ENCODE measurements at regions not wholly inside any gene's neighbourhood (a gene's known extent, or its start where the extent isn't known, plus 50 kb on each side); places are given as distances from the start of the nearest gene placed in this dataset.

- Mint-ChIP-seq H3K36me3 (ENCODE audit: low read depth) (no peaks in the 10 kb centered on the region), H3K4me1 (no peaks in the 10 kb centered on the region), H3K4me3 (no peak overlapping the region), H3K27me3 (ENCODE audit: low read depth) (no peaks in the 10 kb centered on the region), H3K9me3 (no peaks in the 10 kb centered on the region), H3K27ac (ENCODE audit: unreplicated experiment) (no peak overlapping the region)
- TF ChIP-seq, protein P1, sequence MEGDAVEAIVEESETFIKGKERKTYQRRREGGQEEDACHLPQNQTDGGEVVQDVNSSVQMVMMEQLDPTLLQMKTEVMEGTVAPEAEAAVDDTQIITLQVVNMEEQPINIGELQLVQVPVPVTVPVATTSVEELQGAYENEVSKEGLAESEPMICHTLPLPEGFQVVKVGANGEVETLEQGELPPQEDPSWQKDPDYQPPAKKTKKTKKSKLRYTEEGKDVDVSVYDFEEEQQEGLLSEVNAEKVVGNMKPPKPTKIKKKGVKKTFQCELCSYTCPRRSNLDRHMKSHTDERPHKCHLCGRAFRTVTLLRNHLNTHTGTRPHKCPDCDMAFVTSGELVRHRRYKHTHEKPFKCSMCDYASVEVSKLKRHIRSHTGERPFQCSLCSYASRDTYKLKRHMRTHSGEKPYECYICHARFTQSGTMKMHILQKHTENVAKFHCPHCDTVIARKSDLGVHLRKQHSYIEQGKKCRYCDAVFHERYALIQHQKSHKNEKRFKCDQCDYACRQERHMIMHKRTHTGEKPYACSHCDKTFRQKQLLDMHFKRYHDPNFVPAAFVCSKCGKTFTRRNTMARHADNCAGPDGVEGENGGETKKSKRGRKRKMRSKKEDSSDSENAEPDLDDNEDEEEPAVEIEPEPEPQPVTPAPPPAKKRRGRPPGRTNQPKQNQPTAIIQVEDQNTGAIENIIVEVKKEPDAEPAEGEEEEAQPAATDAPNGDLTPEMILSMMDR (conservative IDR thresholded peaks at IDR 0.05) = no peak
- DNase-seq (ENCODE audit: low read depth, low spot score) = no peak
These were observed 188.1 kb downstream of the DPY19L2 start for GRCh38 chr12:63480186-63480585.

DNA sequence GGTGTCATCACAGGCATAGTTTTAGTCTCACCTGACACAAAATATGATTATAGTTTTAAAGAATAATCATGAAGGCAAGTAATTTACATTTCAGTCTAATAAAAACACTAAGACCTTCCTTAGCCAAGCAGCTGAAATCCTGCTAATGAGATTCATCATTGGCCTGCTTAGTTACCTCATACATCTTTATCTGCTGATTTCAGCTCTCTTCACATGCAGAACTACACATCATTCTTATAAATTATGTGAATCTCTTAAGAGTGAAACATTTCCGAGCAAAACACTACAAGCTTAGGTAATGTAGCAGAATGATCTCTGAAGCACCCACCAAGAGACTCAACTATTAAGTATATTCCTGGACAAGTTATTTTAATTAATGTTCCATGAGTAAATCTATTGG, 198.1 kb downstream of the DPY19L2 start:
- Mint-ChIP-seq H3K27ac (ENCODE audit: unreplicated experiment) (no peak overlapping the region), H3K4me1 (no peaks in the 10 kb centered on the region), H3K36me3 (ENCODE audit: low read depth) (no peaks in the 10 kb centered on the region), H3K9me3 (peaks cover 9% of the 10 kb centered on the region), H3K27me3 (ENCODE audit: low read depth) (peaks cover 3% of the 10 kb centered on the region), H3K4me3 (no peak overlapping the region)
- no peak for DNase-seq (ENCODE audit: low read depth, low spot score)
- TF ChIP-seq, protein P1 (conservative IDR thresholded peaks at IDR 0.05) = no peak

GRCh38 chr12:63467951-63468350, 200.3 kb downstream of the DPY19L2 start:
- H3K9me3 Mint-ChIP-seq = peaks cover 10% of the 10 kb centered on the region
- no peaks in the 10 kb centered on the region for H3K4me1 Mint-ChIP-seq
- H3K27ac Mint-ChIP-seq (ENCODE audit: unreplicated experiment) = no peak overlapping the region
- TF ChIP-seq, protein P1 (conservative IDR thresholded peaks at IDR 0.05) = no peak
- H3K36me3 Mint-ChIP-seq (ENCODE audit: low read depth) = no peaks in the 10 kb centered on the region
- no peak overlapping the region for H3K4me3 Mint-ChIP-seq
- no peak for DNase-seq (ENCODE audit: low read depth, low spot score)
- peaks cover 9% of the 10 kb centered on the region for H3K27me3 Mint-ChIP-seq (ENCODE audit: low read depth)

DNA sequence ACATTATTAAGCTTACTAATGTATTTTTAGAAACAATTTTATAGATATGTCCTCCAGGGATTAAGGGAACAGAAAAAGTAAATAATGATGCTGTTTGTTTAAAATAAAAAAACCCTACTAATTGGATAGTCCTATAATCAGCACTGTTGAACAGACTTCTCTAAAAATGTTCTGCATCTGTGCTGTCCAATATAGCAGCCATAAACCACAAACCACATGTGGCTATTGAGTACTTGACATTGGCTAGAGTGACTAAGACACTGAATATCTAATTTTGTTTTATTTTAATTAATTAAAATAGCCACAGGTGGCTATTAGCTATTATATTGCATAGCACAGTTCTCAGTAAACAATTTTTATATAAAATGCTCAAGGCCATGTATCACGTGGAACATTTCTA, 210.4 kb downstream of the DPY19L2 start:
- TF ChIP-seq, protein P1 (conservative IDR thresholded peaks at IDR 0.05) = no peak
- H3K27ac Mint-ChIP-seq (ENCODE audit: unreplicated experiment) = no peak overlapping the region
- no peak for DNase-seq (ENCODE audit: low read depth, low spot score)
- H3K9me3 Mint-ChIP-seq = peaks cover 8% of the 10 kb centered on the region
- H3K4me3 Mint-ChIP-seq = no peak overlapping the region
- no peaks in the 10 kb centered on the region for H3K36me3 Mint-ChIP-seq (ENCODE audit: low read depth)
- no peaks in the 10 kb centered on the region for H3K4me1 Mint-ChIP-seq
- peaks cover 6% of the 10 kb centered on the region for H3K27me3 Mint-ChIP-seq (ENCODE audit: low read depth)

DNA sequence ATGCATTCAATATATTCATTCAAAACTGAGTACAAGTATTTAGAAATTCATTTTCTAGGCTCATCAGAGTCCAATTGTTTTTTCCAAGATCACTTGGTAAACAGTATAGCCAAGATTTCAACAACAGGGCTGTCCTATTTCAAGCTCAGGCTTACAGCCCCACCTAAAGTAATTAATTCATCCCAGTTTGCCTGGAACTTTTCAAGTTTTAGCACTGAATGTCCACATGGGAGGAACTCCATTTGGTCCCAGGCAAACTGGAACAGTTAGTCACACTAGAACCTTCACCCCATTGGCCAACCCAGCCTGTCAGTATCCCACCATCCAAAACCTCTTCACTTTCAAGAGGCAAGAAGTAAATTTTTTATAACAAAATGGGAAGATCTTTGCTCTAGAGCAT, 210.9 kb downstream of the DPY19L2 start:
- H3K36me3 Mint-ChIP-seq (ENCODE audit: low read depth) = no peaks in the 10 kb centered on the region
- DNase-seq (ENCODE audit: low read depth, low spot score) = no peak
- H3K27ac Mint-ChIP-seq (ENCODE audit: unreplicated experiment) = no peak overlapping the region
- H3K9me3 Mint-ChIP-seq = peaks cover 4% of the 10 kb centered on the region
- no peaks in the 10 kb centered on the region for H3K4me1 Mint-ChIP-seq
- peaks cover 4% of the 10 kb centered on the region for H3K27me3 Mint-ChIP-seq (ENCODE audit: low read depth)
- no peak overlapping the region for H3K4me3 Mint-ChIP-seq
- TF ChIP-seq, protein P1 (conservative IDR thresholded peaks at IDR 0.05) = no peak

- no peaks in the 10 kb centered on the region for H3K36me3 Mint-ChIP-seq (ENCODE audit: low read depth)
- H3K9me3 Mint-ChIP-seq = no peaks in the 10 kb centered on the region
- TF ChIP-seq, protein P1 (conservative IDR thresholded peaks at IDR 0.05) = no peak
- H3K4me1 Mint-ChIP-seq = no peaks in the 10 kb centered on the region
- no peak overlapping the region for H3K27ac Mint-ChIP-seq (ENCODE audit: unreplicated experiment)
- no peak for DNase-seq (ENCODE audit: low read depth, low spot score)
- H3K27me3 Mint-ChIP-seq (ENCODE audit: low read depth) = no peaks in the 10 kb centered on the region
- no peak overlapping the region for H3K4me3 Mint-ChIP-seq
These were observed 217.5 kb downstream of the DPY19L2 start for GRCh38 chr12:63450816-63451215.

All from neural crest cell (in vitro differentiated cells).